ENCODE measurements at regions not wholly inside any gene's neighbourhood (a gene's known extent, or its start where the extent isn't known, plus 50 kb on each side); places are given as distances from the start of the nearest gene placed in this dataset.
A peak's percentile ranks its signal among the peaks of the same experiment; 100 is the strongest.

GRCh38 chr6:165968408-165968807 is 199.2 kb downstream of the TBXT start:
- in situ Hi-C loops (cut with HindIII; ENCODE audit: low sequenced_read_pairs): no loop called here
- DNase-seq (ENCODE audit: low spot score): no peak

- in situ Hi-C loops (cut with HindIII; ENCODE audit: low sequenced_read_pairs): no loop called here
- DNase-seq (ENCODE audit: low spot score): no peak
These were observed 199.7 kb downstream of the TBXT start for GRCh38 chr6:165967810-165968407.

- DNase-seq (ENCODE audit: low spot score): no peak
- in situ Hi-C loops (cut with HindIII; ENCODE audit: low sequenced_read_pairs): no loop called here
These were observed 203.9 kb downstream of the TBXT start for GRCh38 chr6:165963750-165964149.

- DNase-seq (ENCODE audit: low spot score): no peak
These were observed 205.3 kb downstream of the TBXT start for GRCh38 chr6:165962366-165962765.

GRCh38 chr6:165961233-165961632 is 206.4 kb downstream of the TBXT start:
- in situ Hi-C loops (cut with HindIII; ENCODE audit: low sequenced_read_pairs): no loop called here

More at GRCh38 chr6:165962366-165962765, 205.3 kb downstream of the TBXT start:
- in situ Hi-C loops (cut with HindIII; ENCODE audit: low sequenced_read_pairs): no loop called here

GRCh38 chr6:165960695-165961094 is 207.0 kb downstream of the TBXT start:
- in situ Hi-C loops (cut with HindIII; ENCODE audit: low sequenced_read_pairs): no loop called here
- no peak for DNase-seq (ENCODE audit: low spot score)

More at GRCh38 chr6:165961233-165961632, 206.4 kb downstream of the TBXT start:
- DNase-seq (ENCODE audit: low spot score): no peak

- DNase-seq (ENCODE audit: low spot score): no peak
- in situ Hi-C loops (cut with HindIII; ENCODE audit: low sequenced_read_pairs): no loop called here
These were observed 208.0 kb downstream of the TBXT start for GRCh38 chr6:165959627-165960026.

GRCh38 chr6:165956874-165957273 is 210.8 kb downstream of the TBXT start:
- in situ Hi-C loops (cut with HindIII; ENCODE audit: low sequenced_read_pairs): no loop called here
- no peak for DNase-seq (ENCODE audit: low spot score)

- no peak for DNase-seq (ENCODE audit: low spot score)
- in situ Hi-C loops (cut with HindIII; ENCODE audit: low sequenced_read_pairs): no loop called here
These were observed 215.1 kb downstream of the TBXT start for GRCh38 chr6:165952514-165952913.

- in situ Hi-C loops (cut with HindIII; ENCODE audit: low sequenced_read_pairs): no loop called here
- DNase-seq (ENCODE audit: low spot score): peak; percentile 95
These were observed 217.3 kb downstream of the TBXT start for GRCh38 chr6:165950316-165950715.

- DNase-seq (ENCODE audit: low spot score): no peak
- in situ Hi-C loops (cut with HindIII; ENCODE audit: low sequenced_read_pairs): no loop called here
These were observed 218.3 kb downstream of the TBXT start for GRCh38 chr6:165949324-165949723.

- in situ Hi-C loops (cut with HindIII; ENCODE audit: low sequenced_read_pairs): no loop called here
- DNase-seq (ENCODE audit: low spot score): no peak
These were observed 223.6 kb downstream of the TBXT start for GRCh38 chr6:165944002-165944466.

- DNase-seq (ENCODE audit: low spot score): no peak
- in situ Hi-C loops (cut with HindIII; ENCODE audit: low sequenced_read_pairs): no loop called here
These were observed 225.9 kb downstream of the TBXT start for GRCh38 chr6:165941786-165942185.

- in situ Hi-C loops (cut with HindIII; ENCODE audit: low sequenced_read_pairs): no loop called here
- no peak for DNase-seq (ENCODE audit: low spot score)
These were observed 226.3 kb downstream of the TBXT start for GRCh38 chr6:165941249-165941775.

- in situ Hi-C loops (cut with HindIII; ENCODE audit: low sequenced_read_pairs): no loop called here
- DNase-seq (ENCODE audit: low spot score): no peak
These were observed 227.3 kb downstream of the TBXT start for GRCh38 chr6:165940366-165940765.

- in situ Hi-C loops (cut with HindIII; ENCODE audit: low sequenced_read_pairs): no loop called here
- DNase-seq (ENCODE audit: low spot score): no peak
These were observed 227.9 kb downstream of the TBXT start for GRCh38 chr6:165939601-165940290.

- no peak for DNase-seq (ENCODE audit: low spot score)
- in situ Hi-C loops (cut with HindIII; ENCODE audit: low sequenced_read_pairs): no loop called here
These were observed 228.6 kb downstream of the TBXT start for GRCh38 chr6:165939047-165939446.

- peak; percentile 47 for DNase-seq (ENCODE audit: low spot score)
- in situ Hi-C loops (cut with HindIII; ENCODE audit: low sequenced_read_pairs): no loop called here
These were observed 229.9 kb downstream of the TBXT start for GRCh38 chr6:165937564-165938358.

GRCh38 chr6:165936660-165937059 is 231.0 kb downstream of the TBXT start:
- in situ Hi-C loops (cut with HindIII; ENCODE audit: low sequenced_read_pairs): no loop called here
- DNase-seq (ENCODE audit: low spot score): no peak

- DNase-seq (ENCODE audit: low spot score): no peak
- in situ Hi-C loops (cut with HindIII; ENCODE audit: low sequenced_read_pairs): no loop called here
These were observed 231.6 kb downstream of the TBXT start for GRCh38 chr6:165936096-165936495.

Data from G401 (cell line).